Lower leg skin (tissue), 4 donors: ENCODE measurements at regions not wholly inside any gene's neighbourhood (a gene's known extent, or its start where the extent isn't known, plus 50 kb on each side); places are given as distances from the start of the nearest gene placed in this dataset.

ENCODE experiments used
- DNase-seq, 2 donors: peaks; one replicate each; pipeline ENCODE4 v3.0.0-alpha.2; 2019; ENCODE audit warnings: low spot score in 2 of 2
- H3K4me3 ChIP-seq: fragments of 200-600 bp; sonication (generic); 2 replicates; pipeline ENCODE4 v1.5.1; 2017; ENCODE audit warnings: mild to moderate bottlenecking, low read depth; ENCODE audit not compliant: poor library complexity, severe bottlenecking
- CTCF ChIP-seq, 3 donors: fragments of 450-650 bp; IDR thresholded peaks; one replicate each; pipeline ENCODE4 v1.5.1; 2016; ENCODE audit warnings: antibody characterized with exemption in 3 of 3, mild to moderate bottlenecking in 3 of 3, moderate library complexity in 2 of 3
- POLR2A ChIP-seq, 2 donors: fragments of 450-650 bp; IDR thresholded peaks; one replicate each; pipeline ENCODE4 v1.6.1; 2016 to 2017; ENCODE audit warnings: antibody characterized with exemption in 2 of 2, mild to moderate bottlenecking in 1 of 2, moderate library complexity in 1 of 2
- WGBS, 2 donors: methylation state at CpG; one replicate each; pipeline ENCODE4 v1.1.5; 2018; 5-methylcytosine and 5-hydroxymethylcytosine counted together
- intact Hi-C: fragments of 100-400 bp; cut with DNase I; formaldehyde crosslinking; loops from one replicate; pipeline ENCODE4 v1.15.0; 2023; ENCODE audit warnings: low total_unique reads

GRCh38 chr1:199684686-199685273, 342.7 kb upstream of the NR5A2 start:
- peak in 1 of 2 donors; percentile 19 for DNase-seq
- WGBS, 2 donors = 85 to 96% methylated on average over 1 of the region's 1 CpG
- intact Hi-C loops = no loop called here
- no peak for TF ChIP-seq POLR2A (IDR thresholded peaks at IDR 0.05)
- no peak overlapping the region for H3K4me3 ChIP-seq

- TF ChIP-seq CTCF (IDR thresholded peaks at IDR 0.05) (no peak), POLR2A (IDR thresholded peaks at IDR 0.05) (no peak)
- no peak for DNase-seq
- intact Hi-C loops = no loop called here
- H3K4me3 ChIP-seq = no peak overlapping the region
- WGBS, 2 donors = 34 to 43% methylated on average over 2 of the region's 2 CpGs
Observed at GRCh38 chr1:199685369-199685768, 342.1 kb upstream of the NR5A2 start.

DNA sequence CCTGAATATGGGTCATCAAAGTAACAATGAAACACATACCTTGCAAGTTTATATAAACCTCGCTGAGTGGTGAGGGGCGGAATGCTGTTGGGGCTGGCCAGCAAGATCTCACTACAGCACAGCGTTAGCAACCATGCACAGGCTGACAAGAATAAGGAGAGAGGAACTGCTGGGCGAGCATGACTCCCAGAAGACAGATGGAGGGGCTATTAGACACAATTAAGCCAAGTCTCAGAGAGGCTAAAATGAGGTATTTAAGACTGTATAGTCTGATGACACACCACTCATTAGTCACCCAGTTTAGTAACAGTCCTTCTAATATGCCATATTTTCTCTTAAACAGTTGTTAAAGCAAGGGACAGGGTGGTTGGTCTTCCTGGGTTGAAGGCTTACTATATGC, 340.2 kb upstream of the NR5A2 start:
- DNase-seq = no peak
- intact Hi-C loops = no loop called here
- TF ChIP-seq POLR2A (IDR thresholded peaks at IDR 0.05) = no peak
- no peak for TF ChIP-seq CTCF (IDR thresholded peaks at IDR 0.05)
- WGBS, 2 donors = 76 to 77% methylated on average over 4 of the region's 4 CpGs
- no peak overlapping the region for H3K4me3 ChIP-seq

GRCh38 chr1:199688133-199688676, 339.3 kb upstream of the NR5A2 start:
- DNase-seq = no peak
- intact Hi-C loops = no loop called here
- no peak for TF ChIP-seq CTCF (IDR thresholded peaks at IDR 0.05)
- no peak overlapping the region for H3K4me3 ChIP-seq
- 33 to 36% methylated on average over 3 of the region's 3 CpGs for WGBS, 2 donors

GRCh38 chr1:199688774-199689173, 338.7 kb upstream of the NR5A2 start:
- TF ChIP-seq CTCF (IDR thresholded peaks at IDR 0.05) (no peak), POLR2A (IDR thresholded peaks at IDR 0.05) (no peak)
- intact Hi-C loops = no loop called here
- H3K4me3 ChIP-seq = no peak overlapping the region
- DNase-seq = no peak

- H3K4me3 ChIP-seq = no peak overlapping the region
- 64 to 78% methylated on average over 1 of the region's 1 CpG for WGBS, 2 donors
- TF ChIP-seq POLR2A (IDR thresholded peaks at IDR 0.05) = no peak
- TF ChIP-seq CTCF (IDR thresholded peaks at IDR 0.05) = no peak
- intact Hi-C loops = no loop called here
- DNase-seq = no peak
Observed at GRCh38 chr1:199690496-199690895, 337.0 kb upstream of the NR5A2 start.
